HL-60 (cell line): ENCODE measurements at regions not wholly inside any gene's neighbourhood (a gene's known extent, or its start where the extent isn't known, plus 50 kb on each side); places are given as distances from the start of the nearest gene placed in this dataset.

Experiments
- CTCF ChIP-seq: IDR thresholded peaks from one replicate; pipeline ENCODE4 v1.5.1; 2011; ENCODE audit warnings: low read length, control low read depth, inconsistent platforms; ENCODE audit not compliant: insufficient read depth
- GABPA ChIP-seq: IDR thresholded peaks from 2 replicates; pipeline ENCODE4 v1.6.1; 2012; ENCODE audit warnings: low read depth
- POLR2AphosphoS5 ChIP-seq: IDR thresholded peaks from 2 replicates; pipeline ENCODE4 v1.6.1; 2012; ENCODE audit warnings: low read depth
- REST ChIP-seq: IDR thresholded peaks from 2 replicates; pipeline ENCODE4 v1.6.1; 2012; ENCODE audit warnings: low read depth; ENCODE audit not compliant: insufficient replicate concordance
- SPI1 ChIP-seq: IDR thresholded peaks from 2 replicates; pipeline ENCODE4 v1.6.1; 2012; ENCODE audit warnings: low read depth, mild to moderate bottlenecking, borderline replicate concordance

- TF ChIP-seq CTCF (no peak), REST (no peak), POLR2AphosphoS5 (no peak), GABPA (no peak), SPI1 (no peak)
Measured at GRCh38 chr9:16206518-16206917, 653.7 kb downstream of the CCDC171 start.
